ENCODE measurements at regions not wholly inside any gene's neighbourhood (a gene's known extent, or its start where the extent isn't known, plus 50 kb on each side); places are given as distances from the start of the nearest gene placed in this dataset.

DNA sequence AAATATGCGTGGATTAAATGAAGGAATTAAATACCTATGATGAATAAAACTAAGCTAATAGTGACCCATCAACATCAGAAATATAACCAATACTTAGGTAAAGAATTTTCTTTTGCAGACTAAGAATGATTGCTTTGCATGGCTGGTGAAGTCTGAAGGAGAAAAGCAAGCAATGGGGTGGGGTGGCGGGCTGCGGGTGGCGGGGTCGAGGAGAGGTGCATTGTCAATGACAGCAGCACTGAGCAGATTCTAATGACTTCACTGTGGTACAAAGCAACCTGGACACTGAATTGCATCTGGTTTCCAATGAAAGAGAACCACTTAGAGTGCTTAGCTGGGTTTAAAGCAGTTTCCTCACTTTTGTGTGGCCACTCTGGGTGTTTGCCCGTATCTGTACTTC is 171.5 kb upstream of the IL12A start:
- peak overlapping the region in 1 of 2 donors; percentile 0 for H3K27ac ChIP-seq
- intact Hi-C loops (cut with DNase I; ENCODE audit: low total_unique reads), result no loop called here

DNA sequence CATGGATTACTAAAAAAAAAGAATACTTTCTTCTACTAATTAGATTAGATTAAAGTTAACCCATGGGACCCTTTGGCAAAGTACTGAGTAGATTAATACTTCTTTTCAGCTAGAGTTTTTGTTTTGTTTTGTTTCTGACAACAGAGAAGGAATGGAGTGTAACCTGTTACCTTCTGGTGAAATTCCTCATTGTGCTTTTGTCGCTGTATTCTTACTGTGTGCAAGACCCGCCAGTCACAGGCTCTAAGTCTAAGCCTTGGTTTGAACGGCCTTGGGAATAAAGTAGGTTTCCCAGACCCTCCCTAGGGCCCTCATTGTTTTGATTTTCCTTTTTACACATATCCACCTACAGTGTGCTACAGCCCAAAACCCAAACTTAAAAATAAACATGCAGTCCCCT is 171.1 kb upstream of the IL12A start:
- no peak for DNase-seq
- Histone ChIP-seq H3K9me3 (no peaks in the 10 kb centered on the region), H3K36me3 (no peaks in the 10 kb centered on the region), H3K27ac (peak overlapping the region in 1 of 2 donors; percentile 0), H3K4me3 (no peak overlapping the region), H3K27me3 (no peaks in the 10 kb centered on the region), H3K4me1 (peaks cover 0 to 67% (median 13%) of the 10 kb centered on the region in 4 donors)
- intact Hi-C loops (cut with DNase I; ENCODE audit: low total_unique reads), result no loop called here
- TF ChIP-seq CTCF (IDR thresholded peaks at IDR 0.05), result no peak

More for the DNA sequence above, 171.5 kb upstream of the IL12A start:
- Histone ChIP-seq H3K4me1 (peaks cover 0 to 63% (median 13%) of the 10 kb centered on the region in 4 donors), H3K4me3 (no peak overlapping the region), H3K27me3 (no peaks in the 10 kb centered on the region), H3K9me3 (no peaks in the 10 kb centered on the region), H3K36me3 (no peaks in the 10 kb centered on the region)
- DNase-seq, result no peak
- TF ChIP-seq CTCF (IDR thresholded peaks at IDR 0.05), result no peak

DNA sequence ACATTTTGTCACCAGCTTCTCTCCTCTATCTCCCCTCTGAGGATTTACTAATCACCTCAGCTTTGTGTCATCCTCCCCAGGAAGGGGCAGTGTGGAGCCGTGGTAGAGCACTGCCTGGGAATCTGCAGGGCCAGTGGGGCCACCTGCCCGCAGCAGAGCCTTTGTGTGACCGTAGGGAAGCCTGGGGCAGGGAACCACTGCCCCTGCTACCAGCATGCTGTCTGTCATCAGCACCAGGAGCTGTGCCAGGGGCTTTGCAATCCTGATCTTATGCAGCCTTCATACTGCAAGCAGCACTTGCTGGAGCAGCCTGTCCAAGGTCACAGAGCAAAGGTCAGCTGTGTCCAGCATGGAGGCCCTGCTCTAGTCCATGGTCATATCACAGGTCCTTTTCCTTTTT is 170.2 kb upstream of the IL12A start:
- H3K36me3 ChIP-seq, result no peaks in the 10 kb centered on the region
- no peak for TF ChIP-seq CTCF (IDR thresholded peaks at IDR 0.05)
- no peak for DNase-seq
- no peak overlapping the region for H3K4me3 ChIP-seq
- H3K27me3 ChIP-seq, result no peaks in the 10 kb centered on the region
- intact Hi-C loops (cut with DNase I; ENCODE audit: low total_unique reads), result no loop called here
- H3K9me3 ChIP-seq, result no peaks in the 10 kb centered on the region
- H3K4me1 ChIP-seq, result peaks cover 0 to 74% (median 13%) of the 10 kb centered on the region in 4 donors
- no peak overlapping the region for H3K27ac ChIP-seq

GRCh38 chr3:159818997-159819500 is 169.6 kb upstream of the IL12A start:
- Histone ChIP-seq H3K27ac (no peak overlapping the region), H3K4me3 (no peak overlapping the region), H3K4me1 (peaks cover 0 to 77% (median 12%) of the 10 kb centered on the region in 4 donors), H3K27me3 (no peaks in the 10 kb centered on the region), H3K9me3 (no peaks in the 10 kb centered on the region), H3K36me3 (no peaks in the 10 kb centered on the region)
- TF ChIP-seq CTCF (IDR thresholded peaks at IDR 0.05), result no peak
- no peak for DNase-seq
- intact Hi-C loops (cut with DNase I; ENCODE audit: low total_unique reads), result no loop called here

- intact Hi-C loops (cut with DNase I; ENCODE audit: low total_unique reads), result no loop called here
- H3K9me3 ChIP-seq, result no peaks in the 10 kb centered on the region
- no peak for TF ChIP-seq CTCF (IDR thresholded peaks at IDR 0.05)
- H3K27ac ChIP-seq, result no peak overlapping the region
- no peaks in the 10 kb centered on the region for H3K27me3 ChIP-seq
- peaks cover 0 to 77% (median 15%) of the 10 kb centered on the region in 4 donors for H3K4me1 ChIP-seq
- no peak for DNase-seq
- no peaks in the 10 kb centered on the region for H3K36me3 ChIP-seq
- H3K4me3 ChIP-seq, result no peak overlapping the region
Measured at GRCh38 chr3:159819676-159820075, 169.0 kb upstream of the IL12A start.

- H3K36me3 ChIP-seq, result no peaks in the 10 kb centered on the region
- intact Hi-C loops (cut with DNase I; ENCODE audit: low total_unique reads), result no loop called here
- no peak overlapping the region for H3K4me3 ChIP-seq
- TF ChIP-seq CTCF (IDR thresholded peaks at IDR 0.05), result no peak
- peaks cover 0 to 89% (median 18%) of the 10 kb centered on the region in 4 donors for H3K4me1 ChIP-seq
- no peaks in the 10 kb centered on the region for H3K9me3 ChIP-seq
- H3K27ac ChIP-seq, result no peak overlapping the region
- DNase-seq, result no peak
- H3K27me3 ChIP-seq, result no peaks in the 10 kb centered on the region
Measured at GRCh38 chr3:159821110-159821509, 167.5 kb upstream of the IL12A start.
